Astrocyte of the cerebellum (primary cell): ENCODE measurements at regions not wholly inside any gene's neighbourhood (a gene's known extent, or its start where the extent isn't known, plus 50 kb on each side); places are given as distances from the start of the nearest gene placed in this dataset.
"Not testable (repeated sequence)": the region's sequence is repeated elsewhere in the genome, so short reads cannot be mapped to it uniquely, and the experiment has no call there.

Experiments used
- DNase-seq: peaks from one replicate; pipeline ENCODE4 v3.0.0-alpha.2; 2011; ENCODE audit warnings: low read depth
- H3K4me3 ChIP-seq: 2 replicates; pipeline ENCODE4 v1.5.1; 2011; ENCODE audit warnings: mild to moderate bottlenecking, low read depth, low read length, moderate library complexity
- in situ Hi-C: cut with HindIII; loops from 2 replicates; pipeline ENCODE4 v1.10.0; 2017; ENCODE audit warnings: low sequenced_read_pairs
- TF ChIP-seq, protein P1 (sequence below): IDR thresholded peaks from 2 replicates; pipeline ENCODE4 v1.5.1; 2012; ENCODE audit warnings: low read length, low read depth, moderate library complexity, mild to moderate bottlenecking; ENCODE audit errors: missing control alignments

DNA sequence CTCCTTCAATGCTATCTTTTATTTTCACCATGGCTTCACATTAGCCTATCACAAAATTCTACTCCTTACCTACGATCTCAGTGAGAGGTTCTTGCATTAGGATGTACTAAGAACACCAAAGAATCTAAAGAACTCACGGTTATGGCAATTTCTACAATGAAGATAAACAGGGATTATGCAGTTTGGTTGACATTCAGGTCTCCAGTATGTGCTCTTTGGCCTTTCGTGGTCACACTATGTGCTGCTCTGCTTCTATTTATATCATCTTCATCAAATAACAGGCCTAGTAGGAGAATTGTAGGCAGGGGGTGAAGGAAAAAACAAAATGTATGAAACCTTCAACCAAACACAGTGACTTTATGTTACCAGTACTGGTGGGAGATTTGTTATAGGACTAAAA, 194.0 kb upstream of the SAMSN1 start:
- TF ChIP-seq, protein P1, sequence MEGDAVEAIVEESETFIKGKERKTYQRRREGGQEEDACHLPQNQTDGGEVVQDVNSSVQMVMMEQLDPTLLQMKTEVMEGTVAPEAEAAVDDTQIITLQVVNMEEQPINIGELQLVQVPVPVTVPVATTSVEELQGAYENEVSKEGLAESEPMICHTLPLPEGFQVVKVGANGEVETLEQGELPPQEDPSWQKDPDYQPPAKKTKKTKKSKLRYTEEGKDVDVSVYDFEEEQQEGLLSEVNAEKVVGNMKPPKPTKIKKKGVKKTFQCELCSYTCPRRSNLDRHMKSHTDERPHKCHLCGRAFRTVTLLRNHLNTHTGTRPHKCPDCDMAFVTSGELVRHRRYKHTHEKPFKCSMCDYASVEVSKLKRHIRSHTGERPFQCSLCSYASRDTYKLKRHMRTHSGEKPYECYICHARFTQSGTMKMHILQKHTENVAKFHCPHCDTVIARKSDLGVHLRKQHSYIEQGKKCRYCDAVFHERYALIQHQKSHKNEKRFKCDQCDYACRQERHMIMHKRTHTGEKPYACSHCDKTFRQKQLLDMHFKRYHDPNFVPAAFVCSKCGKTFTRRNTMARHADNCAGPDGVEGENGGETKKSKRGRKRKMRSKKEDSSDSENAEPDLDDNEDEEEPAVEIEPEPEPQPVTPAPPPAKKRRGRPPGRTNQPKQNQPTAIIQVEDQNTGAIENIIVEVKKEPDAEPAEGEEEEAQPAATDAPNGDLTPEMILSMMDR, result no peak
- no peak overlapping the region for H3K4me3 ChIP-seq
- in situ Hi-C loops, result no loop called here
- DNase-seq, result no peak

DNA sequence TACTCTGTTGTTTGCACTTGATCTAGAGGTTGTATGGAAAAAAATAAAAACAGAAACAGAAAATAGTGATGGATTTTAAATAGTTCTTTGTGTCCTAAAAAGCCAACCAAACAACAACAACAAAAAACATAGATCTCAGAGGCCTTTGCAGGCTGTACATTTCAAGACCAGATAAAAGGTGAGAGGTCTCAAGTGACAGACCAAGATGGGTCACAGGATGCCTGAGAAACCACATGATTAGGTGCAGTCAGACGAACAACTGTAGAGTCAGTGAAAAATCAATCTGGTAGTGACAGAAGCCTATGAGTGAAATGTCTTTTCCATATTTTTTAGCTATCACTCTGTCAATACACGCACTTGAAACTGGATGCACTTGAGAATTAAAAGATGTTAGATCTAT, 193.5 kb upstream of the SAMSN1 start:
- no peak overlapping the region for H3K4me3 ChIP-seq
- in situ Hi-C loops, result no loop called here
- TF ChIP-seq, protein P1, result no peak
- no peak for DNase-seq

DNA sequence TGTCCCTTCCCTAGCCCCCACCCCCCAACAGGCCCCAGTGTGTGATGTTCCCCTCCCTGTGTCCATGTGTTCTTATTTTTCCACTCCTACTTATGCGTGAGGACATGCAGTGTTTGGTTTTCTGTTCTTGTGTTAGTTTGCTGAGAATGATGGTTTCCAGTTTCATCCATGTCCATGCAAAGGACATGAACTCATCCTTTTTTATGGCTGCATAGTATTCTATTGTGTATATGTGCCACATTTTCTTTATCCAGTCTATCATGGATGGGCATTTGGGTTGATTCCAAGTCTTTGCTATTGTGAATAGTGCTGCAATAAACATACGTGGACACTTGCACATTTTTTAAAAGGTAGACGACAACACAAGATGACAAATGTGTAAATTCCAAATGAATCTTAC, 192.5 kb upstream of the SAMSN1 start:
- H3K4me3 ChIP-seq, DNase-seq, in situ Hi-C loops: not testable (repeated sequence)

DNA sequence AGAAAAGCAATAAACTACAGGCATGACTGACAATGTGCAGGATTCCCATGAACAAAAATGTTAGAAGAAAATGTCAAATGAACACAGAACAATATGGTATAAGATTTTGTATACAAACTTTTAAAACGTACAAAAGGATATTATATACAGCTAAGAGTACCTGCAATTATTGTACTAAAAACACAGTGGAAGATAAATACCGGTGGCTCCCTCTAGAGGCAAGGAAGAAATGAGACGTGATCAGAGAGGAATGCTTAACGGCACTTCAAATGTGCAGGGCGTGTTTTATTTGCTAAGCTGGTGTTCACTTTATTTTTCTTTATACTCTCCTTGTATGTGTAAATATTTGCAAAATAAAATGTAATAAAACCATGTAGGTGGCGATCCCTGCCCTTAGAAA, 191.8 kb upstream of the SAMSN1 start:
- peak; percentile 9 for DNase-seq
- in situ Hi-C loops, result no loop called here
- TF ChIP-seq, protein P1, result peak; percentile 45
- no peak overlapping the region for H3K4me3 ChIP-seq

DNA sequence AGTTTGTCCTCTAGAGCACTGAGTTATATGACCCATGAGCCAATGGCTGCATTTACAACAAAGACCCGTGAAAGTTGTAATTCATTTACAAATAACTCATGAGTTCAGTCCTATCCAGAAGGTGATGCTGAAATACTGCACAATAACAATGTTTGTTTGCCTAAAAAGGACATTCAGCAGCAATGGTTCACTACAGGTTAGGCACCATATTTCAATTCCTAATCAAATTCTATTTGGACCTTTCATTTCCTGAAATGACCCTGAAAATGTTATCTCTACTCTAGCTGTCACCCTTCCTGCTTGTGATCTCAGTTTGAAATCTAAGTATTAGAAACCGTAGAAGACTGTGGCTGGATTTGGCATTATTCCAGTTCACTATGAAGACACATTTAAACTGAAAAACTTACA, 191.2 kb upstream of the SAMSN1 start:
- DNase-seq, result no peak
- in situ Hi-C loops, result no loop called here
- no peak overlapping the region for H3K4me3 ChIP-seq
- TF ChIP-seq, protein P1, result no peak

DNA sequence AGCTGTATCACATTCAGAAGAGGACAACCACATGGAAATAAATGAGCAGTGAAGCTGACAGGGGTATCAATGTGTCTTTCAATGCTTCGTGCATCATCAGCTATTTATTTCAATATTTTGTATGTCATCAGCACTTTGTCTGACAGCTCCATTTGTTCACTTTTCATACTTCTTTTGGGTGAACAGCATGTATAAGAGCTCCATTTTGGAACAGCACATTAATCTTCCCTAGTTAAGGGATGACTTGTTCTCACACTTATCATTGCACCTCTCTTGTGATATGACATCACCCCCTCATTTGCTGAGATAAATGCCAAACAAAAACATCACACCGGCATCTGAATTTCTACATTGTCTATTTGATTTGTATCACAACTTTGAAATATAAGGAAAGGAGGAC, 190.6 kb upstream of the SAMSN1 start:
- in situ Hi-C loops, result no loop called here
- TF ChIP-seq, protein P1, result no peak
- H3K4me3 ChIP-seq, result no peak overlapping the region
- DNase-seq, result no peak

DNA sequence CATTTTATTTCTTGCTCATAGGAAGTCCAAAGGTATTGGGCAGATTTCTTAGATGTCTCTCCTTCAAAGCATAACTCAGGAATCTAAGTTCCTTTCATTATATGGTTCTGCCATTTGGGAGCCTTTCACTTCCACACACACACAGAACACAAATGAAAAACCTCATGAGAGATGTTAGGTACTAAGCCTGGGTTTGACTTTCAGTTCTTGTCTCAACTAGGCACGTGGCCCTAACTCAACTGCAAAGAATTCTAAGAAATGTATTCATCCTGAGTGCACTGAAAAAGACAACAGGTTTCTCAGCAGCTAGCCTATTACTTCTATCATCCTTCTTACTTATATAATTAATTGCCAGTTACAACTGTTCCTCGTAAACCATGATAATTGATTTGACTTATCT, 190.0 kb upstream of the SAMSN1 start:
- no peak for DNase-seq
- TF ChIP-seq, protein P1, result no peak
- in situ Hi-C loops, result no loop called here
- H3K4me3 ChIP-seq, result no peak overlapping the region
